K562 (cell line): ENCODE measurements at regions not wholly inside any gene's neighbourhood (a gene's known extent, or its start where the extent isn't known, plus 50 kb on each side); places are given as distances from the start of the nearest gene placed in this dataset.
A peak's percentile ranks its signal among the peaks of the same experiment; 100 is the strongest.
"Not testable (repeated sequence)": the region's sequence is repeated elsewhere in the genome, so short reads cannot be mapped to it uniquely, and the experiment has no call there.

Source experiments
- ATAC-seq: fragments of 200-7000 bp; cut with Tn5 transposase; 3 replicates; pipeline ENCODE4 v1.9.1; 2020; ENCODE audit warnings: moderate library complexity
- BruUV-seq: library from RNA; stranded (reverse); fragments of 400-500 nt; replicated peaks from 2 replicates; lab custom pipeline; 2021; lab: Mats Ljungman, UMichigan
- CTCF ChIA-PET: fragments of 300-600 bp; formaldehyde crosslinking; extraction: SDS; loops from one replicate; lab custom pipeline; 2021; ENCODE audit warnings: low intra/inter-chr PET ratio; lab: Yijun Ruan, JAX
- POLR2A ChIA-PET: fragments of 300-600, 350-650 bp; sonication (Branson Sonifier 250); formaldehyde crosslinking; extraction: SDS; loops from one replicate; lab custom pipeline; 2021; ENCODE audit warnings: antibody characterized with exemption, inconsistent platforms; lab: Yijun Ruan, JAX
- DNase-seq, 4 experiments: peaks; one replicate each; pipeline versions ENCODE4 v3.0.0 to v3.0.0-alpha.2; 2011 to 2018; ENCODE audit warnings: low spot score in 3 of 4, mixed read lengths in 3 of 4; ENCODE audit errors: extremely low read depth in 1 of 4
- FAIRE-seq: peaks from 2 replicates; lab custom pipeline; 2011; peaks lifted over from hg19 to GRCh38; lab: Jason Lieb, UNC
- H2AFZ ChIP-seq: 2 replicates; pipeline ENCODE4 v1.6.0; 2011; ENCODE audit warnings: low read depth, low read length, control low read depth, inconsistent platforms
- H3K27ac ChIP-seq: fragments of 200-600 bp; 3 replicates; pipeline ENCODE4 v1.8.0; 2011; ENCODE audit warnings: low read depth, mild to moderate bottlenecking, control low read depth, inconsistent platforms, low read length, moderate library complexity, mixed read lengths; ENCODE audit errors: extremely low read depth
- H3K27me3 ChIP-seq, 2 experiments: fragments of 300-600 bp in 1 of 2; 2 replicates in 1 of 2; 3 replicates in 1 of 2; pipeline versions ENCODE4 v1.6.0 to v1.8.0; 2011; ENCODE audit warnings: inconsistent platforms in 2 of 2, low read length in 2 of 2, mild to moderate bottlenecking in 1 of 2, mixed read lengths in 1 of 2, moderate library complexity in 1 of 2; ENCODE audit not compliant: control insufficient read depth in 2 of 2, insufficient read depth in 2 of 2
- H3K36me3 ChIP-seq: fragments of 300-600 bp; 3 replicates; pipeline ENCODE4 v1.8.0; 2011; ENCODE audit warnings: mild to moderate bottlenecking, low read length, inconsistent platforms; ENCODE audit not compliant: control insufficient read depth, insufficient read depth
- H3K4me1 ChIP-seq, 2 experiments: fragments of 200-600 bp in 1 of 2; replicated peaks in 1 of 2; 2 replicates in 1 of 2; 3 replicates in 1 of 2; pipeline versions ENCODE4 v1.5.1 to v1.8.0; 2011; ENCODE audit warnings: inconsistent platforms in 2 of 2, low read length in 2 of 2, mild to moderate bottlenecking in 1 of 2, mixed read lengths in 1 of 2, moderate library complexity in 1 of 2; ENCODE audit not compliant: control insufficient read depth in 2 of 2, insufficient read depth in 2 of 2
- H3K4me2 ChIP-seq: 2 replicates; pipeline ENCODE4 v1.6.1; 2011; ENCODE audit warnings: low read length, control low read depth, inconsistent platforms, mixed read lengths; ENCODE audit not compliant: insufficient read depth
- H3K4me3 ChIP-seq: fragments of 200-600 bp; sonication (generic), shearing (Covaris generic); 2 replicates; pipeline ENCODE4 v1.5.1; 2016; ENCODE audit warnings: control low read depth, inconsistent platforms
- H3K79me2 ChIP-seq: fragments of 200-600 bp; 3 replicates; pipeline ENCODE4 v1.8.0; 2011; ENCODE audit warnings: low read length, inconsistent platforms; ENCODE audit not compliant: control insufficient read depth, insufficient read depth
- H3K9ac ChIP-seq, 2 experiments: 2 replicates each; pipeline versions ENCODE4 v1.6.0 to v1.6.1; 2011; ENCODE audit warnings: low read depth in 2 of 2, low read length in 2 of 2, control low read depth in 1 of 2, inconsistent platforms in 1 of 2, mild to moderate bottlenecking in 1 of 2, mixed read lengths in 1 of 2; ENCODE audit not compliant: insufficient read depth in 1 of 2
- H3K9me1 ChIP-seq: one replicate; pipeline ENCODE4 v1.6.0; 2011; ENCODE audit warnings: inconsistent platforms, mild to moderate bottlenecking, low read length, moderate library complexity; ENCODE audit not compliant: control insufficient read depth, insufficient read depth
- H3K9me3 ChIP-seq: replicated peaks from 2 replicates; pipeline ENCODE4 v1.5.1; 2011; ENCODE audit warnings: low read depth, low read length, inconsistent platforms; ENCODE audit not compliant: control insufficient read depth, insufficient read depth
- H4K20me1 ChIP-seq: replicated peaks from 2 replicates; pipeline ENCODE4 v1.6.1; 2011; ENCODE audit warnings: low read length, inconsistent platforms, mixed read lengths; ENCODE audit not compliant: control insufficient read depth, insufficient read depth
- FOXJ2 ChIP-seq: fragments of 200-800 bp; sonication (Bioruptor generic); IDR thresholded peaks from 2 replicates; pipeline ENCODE4 v1.6.1; 2016; ENCODE audit warnings: missing genetic modification characterization, missing compliant biosample characterization
- HNRNPL ChIP-seq: fragments of 200-400 bp; formaldehyde crosslinking; IDR thresholded peaks from 2 replicates; pipeline ENCODE4 v1.6.1; 2017; ENCODE audit warnings: low read depth, mild to moderate bottlenecking, low read length
- PKNOX1 ChIP-seq: fragments of 450-650 bp; IDR thresholded peaks from 2 replicates; pipeline ENCODE4 v1.6.1; 2016
- ZBTB7A ChIP-seq: IDR thresholded peaks from 2 replicates; pipeline ENCODE4 v1.6.1; 2011; ENCODE audit warnings: low read depth, mild to moderate bottlenecking, low read length, moderate library complexity, borderline replicate concordance; ENCODE audit not compliant: control insufficient read depth
- ZFP36 ChIP-seq: fragments of 150-350 bp; IDR thresholded peaks from 2 replicates; pipeline ENCODE4 v1.6.1; 2018; ENCODE audit warnings: low read length, low read depth; ENCODE audit not compliant: partially characterized antibody
- ZNF445 ChIP-seq: fragments of 250-450 bp; sonication (Bioruptor Pico); IDR thresholded peaks from 2 replicates; pipeline ENCODE4 v1.4.0; 2020; ENCODE audit warnings: low read depth, mild to moderate bottlenecking, moderate library complexity
- ZNF511 ChIP-seq: sonication (generic); formaldehyde crosslinking; IDR thresholded peaks from 2 replicates; pipeline ENCODE4 v1.8.0; 2022; ENCODE audit warnings: mild to moderate bottlenecking, missing genetic modification reagents
- ZNF77 ChIP-seq: fragments of 250-450 bp; sonication (Bioruptor Pico); IDR thresholded peaks from 2 replicates; pipeline ENCODE4 v1.5.0; 2020
- WGBS: fragments of 100-300 bp; shearing (Covaris generic); methylation state at CpG from one replicate; pipeline ENCODE4 v1.1.6; 2016; ENCODE audit warnings: low coverage, mixed read lengths; ENCODE audit not compliant: insufficient coverage; ENCODE audit errors: missing lambda C conversion rate; 5-methylcytosine and 5-hydroxymethylcytosine counted together
- in situ Hi-C: fragments of 300-500 bp; cut with MboI; formaldehyde crosslinking; loops from 4 replicates; pipeline ENCODE4 v1.15.0; 2018; ENCODE audit warnings: inconsistent platforms, mixed read lengths
- intact Hi-C: fragments of 100-400 bp; cut with micrococcal nuclease; formaldehyde crosslinking; loops from 2 replicates; pipeline ENCODE4 v1.14.2; 2022

GRCh38 chr6:44760116-44760515 is 372.6 kb downstream of the CDC5L start:
- H3K27me3 ChIP-seq, BruUV-seq, in situ Hi-C loops, H3K4me3 ChIP-seq, DNase-seq, H3K4me2 ChIP-seq: not testable (repeated sequence)
- peak; percentile 56 for TF ChIP-seq PKNOX1
- TF ChIP-seq, all 486 proteins: peak for 1; not testable (repeated sequence) for 485
- H3K79me2 ChIP-seq, FAIRE-seq, H3K36me3 ChIP-seq, intact Hi-C loops, H4K20me1 ChIP-seq, H3K9me3 ChIP-seq, POLR2A ChIA-PET, H2AFZ ChIP-seq, ATAC-seq, CTCF ChIA-PET, H3K9ac ChIP-seq, H3K4me1 ChIP-seq, H3K27ac ChIP-seq, H3K9me1 ChIP-seq: not testable (repeated sequence)
- WGBS: 12% methylated on average over 17 of the region's 18 CpGs

GRCh38 chr6:44761046-44761445 is 373.5 kb downstream of the CDC5L start:
- TF ChIP-seq ZBTB7A: no peak
- TF ChIP-seq ZNF445: no peak
- no peak for TF ChIP-seq ZFP36
- no peak for TF ChIP-seq FOXJ2 (tag)
- TF ChIP-seq HNRNPL: no peak
- no peak for TF ChIP-seq ZNF511
- TF ChIP-seq ZNF77 (CRISPR knock-in tag): no peak
- Histone ChIP-seq H3K36me3 (no peaks in the 10 kb centered on the region), H3K4me2 (no peak overlapping the region), H3K9me3 (peaks cover 2% of the 10 kb centered on the region; the same call in 1 of the 2 replicates), H3K9me1 (no peaks in the 10 kb centered on the region), H3K4me1 (no peaks in the 10 kb centered on the region), H4K20me1 (no peaks in the 10 kb centered on the region), H3K27me3 (no peaks in the 10 kb centered on the region), H3K4me3 (no peak overlapping the region), H3K27ac (no peak overlapping the region), H3K79me2 (no peaks in the 10 kb centered on the region), H3K9ac (no peak overlapping the region), H2AFZ (no peak overlapping the region)
- no peak for DNase-seq
- ChIA-PET POLR2A (no interaction called here), CTCF (no interaction called here)
- ATAC-seq: no peak
- intact Hi-C loops: no loop called here
- no TSS peak for BruUV-seq
- no peak for FAIRE-seq
- in situ Hi-C loops: no loop called here
